ENCODE measurements at regions not wholly inside any gene's neighbourhood (a gene's known extent, or its start where the extent isn't known, plus 50 kb on each side); places are given as distances from the start of the nearest gene placed in this dataset.
"Not testable (repeated sequence)": the region's sequence is repeated elsewhere in the genome, so short reads cannot be mapped to it uniquely, and the experiment has no call there.

- no peak overlapping the region for H3K27ac Mint-ChIP-seq
- TF ChIP-seq CTCF (IDR thresholded peaks at IDR 0.05; ENCODE audit: unreplicated experiment in 3 of 3), result no peak
- H3K4me3 Mint-ChIP-seq, result no peak overlapping the region
Measured at GRCh38 chr13:107801621-107802020, 413.7 kb downstream of the LIG4 start.

GRCh38 chr13:107799001-107799400, 416.3 kb downstream of the LIG4 start:
- no peaks in the 10 kb centered on the region for H3K9me3 Mint-ChIP-seq
- no peak overlapping the region for H3K27ac Mint-ChIP-seq
- H3K27me3 Mint-ChIP-seq (ENCODE audit: low read depth), result peaks cover 8% of the 10 kb centered on the region
- no peak overlapping the region for H3K4me3 Mint-ChIP-seq
- no peaks in the 10 kb centered on the region for H3K4me1 Mint-ChIP-seq
- no peaks in the 10 kb centered on the region for H3K36me3 Mint-ChIP-seq (ENCODE audit: low read depth)
- TF ChIP-seq CTCF (IDR thresholded peaks at IDR 0.05; ENCODE audit: unreplicated experiment in 3 of 3), result no peak

More at GRCh38 chr13:107801621-107802020, 413.7 kb downstream of the LIG4 start:
- peaks cover 8% of the 10 kb centered on the region for H3K27me3 Mint-ChIP-seq (ENCODE audit: low read depth)
- no peaks in the 10 kb centered on the region for H3K36me3 Mint-ChIP-seq (ENCODE audit: low read depth)
- H3K9me3 Mint-ChIP-seq, result no peaks in the 10 kb centered on the region
- H3K4me1 Mint-ChIP-seq, result no peaks in the 10 kb centered on the region

- no peak overlapping the region for H3K4me3 Mint-ChIP-seq
- H3K27me3 Mint-ChIP-seq (ENCODE audit: low read depth), result no peaks in the 10 kb centered on the region
- H3K9me3 Mint-ChIP-seq, result no peaks in the 10 kb centered on the region
- TF ChIP-seq CTCF (IDR thresholded peaks at IDR 0.05; ENCODE audit: unreplicated experiment in 3 of 3), result no peak
- no peaks in the 10 kb centered on the region for H3K36me3 Mint-ChIP-seq (ENCODE audit: low read depth)
- H3K4me1 Mint-ChIP-seq, result no peaks in the 10 kb centered on the region
- no peak overlapping the region for H3K27ac Mint-ChIP-seq
Measured at GRCh38 chr13:107790397-107790796, 424.9 kb downstream of the LIG4 start.

DNA sequence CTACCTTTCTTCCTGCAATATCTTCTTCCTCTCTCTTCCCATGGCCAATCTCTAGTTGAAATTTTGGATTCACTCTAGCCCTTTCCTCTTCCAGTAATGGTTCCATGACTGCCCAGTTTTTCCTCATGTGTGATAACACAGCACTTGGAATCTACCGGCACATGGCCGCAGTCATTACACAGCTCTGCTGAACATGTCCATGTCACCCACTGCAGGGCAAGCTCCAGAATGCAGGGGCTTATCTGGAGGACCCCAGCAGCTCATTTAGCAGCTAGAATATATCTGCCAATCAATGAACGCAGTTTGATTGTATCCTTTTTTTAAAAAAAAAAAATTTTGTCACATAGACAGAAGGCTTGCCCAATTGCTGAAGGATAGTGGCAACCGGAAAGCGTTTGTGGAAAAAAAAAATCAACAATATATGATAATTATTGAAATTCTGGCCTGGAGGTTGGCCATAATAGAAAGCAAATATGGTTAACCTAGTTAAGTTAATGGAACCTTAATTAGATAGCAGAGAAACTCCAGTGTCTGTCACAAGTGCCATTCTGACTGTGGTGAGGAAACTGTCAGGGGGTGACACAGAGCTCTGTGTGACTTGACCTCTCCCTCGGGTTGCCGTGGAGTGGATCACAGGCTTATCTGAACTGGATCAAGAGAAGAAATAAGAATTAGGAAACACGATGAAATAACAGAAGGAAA, 426.7 kb downstream of the LIG4 start:
- no peaks in the 10 kb centered on the region for H3K4me1 Mint-ChIP-seq

DNA sequence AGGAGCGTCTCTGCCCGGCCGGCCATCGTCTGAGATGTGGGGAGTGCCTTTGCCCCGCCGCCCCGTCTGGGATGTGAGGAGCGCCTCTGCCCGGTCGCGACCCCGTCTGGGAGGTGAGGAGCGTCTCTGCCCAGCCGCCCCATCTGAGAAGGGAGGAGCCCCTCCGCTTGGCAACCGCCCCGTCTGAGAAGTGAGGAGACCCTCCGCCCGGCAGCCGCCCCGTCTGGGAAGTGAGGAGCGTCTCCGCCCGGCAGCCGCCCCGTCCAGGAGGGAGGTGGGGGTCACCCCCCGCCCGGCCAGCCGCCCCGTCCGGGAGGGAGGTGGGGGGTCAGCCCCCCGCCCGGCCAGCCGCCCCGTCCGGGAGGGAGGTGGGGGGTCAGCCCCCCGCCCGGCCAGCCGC, 432.7 kb downstream of the LIG4 start:
- H3K27ac Mint-ChIP-seq; H3K27me3 Mint-ChIP-seq (ENCODE audit: low read depth); H3K4me1 Mint-ChIP-seq; H3K4me3 Mint-ChIP-seq; H3K36me3 Mint-ChIP-seq (ENCODE audit: low read depth): not testable (repeated sequence)
- H3K9me3 Mint-ChIP-seq, result peaks cover 12% of the 10 kb centered on the region

More for the DNA sequence above, 426.7 kb downstream of the LIG4 start:
- H3K4me3 Mint-ChIP-seq, result no peak overlapping the region
- H3K27me3 Mint-ChIP-seq (ENCODE audit: low read depth), result no peaks in the 10 kb centered on the region
- no peak overlapping the region for H3K27ac Mint-ChIP-seq
- peaks cover 12% of the 10 kb centered on the region for H3K9me3 Mint-ChIP-seq
- H3K36me3 Mint-ChIP-seq (ENCODE audit: low read depth), result no peaks in the 10 kb centered on the region
- TF ChIP-seq CTCF (IDR thresholded peaks at IDR 0.05; ENCODE audit: unreplicated experiment in 3 of 3), result no peak

GRCh38 chr13:107778094-107778493, 437.2 kb downstream of the LIG4 start:
- no peaks in the 10 kb centered on the region for H3K27me3 Mint-ChIP-seq (ENCODE audit: low read depth)
- no peak overlapping the region for H3K27ac Mint-ChIP-seq
- H3K4me3 Mint-ChIP-seq, result no peak overlapping the region
- no peaks in the 10 kb centered on the region for H3K4me1 Mint-ChIP-seq
- H3K9me3 Mint-ChIP-seq, result no peaks in the 10 kb centered on the region
- TF ChIP-seq CTCF (IDR thresholded peaks at IDR 0.05; ENCODE audit: unreplicated experiment in 3 of 3), result no peak
- H3K36me3 Mint-ChIP-seq (ENCODE audit: low read depth), result no peaks in the 10 kb centered on the region
